Middle frontal gyrus (tissue), 1 donor: ENCODE measurements at regions not wholly inside any gene's neighbourhood (a gene's known extent, or its start where the extent isn't known, plus 50 kb on each side); places are given as distances from the start of the nearest gene placed in this dataset.
"Not testable (repeated sequence)": the region's sequence is repeated elsewhere in the genome, so short reads cannot be mapped to it uniquely, and the experiment has no call there.

Experiments used
- DNase-seq: peaks from one replicate; pipeline ENCODE4 v3.0.0-alpha.2; 2015; ENCODE audit warnings: low spot score; ENCODE audit errors: extremely low spot score

DNA sequence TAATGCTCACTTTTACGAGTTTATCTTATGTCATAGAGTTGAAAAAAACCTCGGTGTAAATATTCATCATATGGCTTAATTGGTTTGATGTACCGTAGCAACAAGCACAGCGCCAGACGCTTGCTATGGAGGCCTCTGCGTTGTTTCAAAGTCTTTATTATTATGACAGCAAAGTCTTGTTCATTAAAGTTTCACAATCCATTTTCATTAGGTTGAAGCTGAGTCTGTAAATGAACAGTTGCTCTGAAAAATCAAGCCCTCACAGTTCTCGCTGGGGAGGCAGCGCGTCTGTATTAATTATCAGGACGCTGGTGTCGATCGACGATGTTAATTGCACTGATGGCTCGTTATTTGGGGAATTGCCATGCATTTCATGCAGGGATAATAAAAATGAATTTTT, 185.6 kb downstream of the INSC start:
- no peak for DNase-seq

DNA sequence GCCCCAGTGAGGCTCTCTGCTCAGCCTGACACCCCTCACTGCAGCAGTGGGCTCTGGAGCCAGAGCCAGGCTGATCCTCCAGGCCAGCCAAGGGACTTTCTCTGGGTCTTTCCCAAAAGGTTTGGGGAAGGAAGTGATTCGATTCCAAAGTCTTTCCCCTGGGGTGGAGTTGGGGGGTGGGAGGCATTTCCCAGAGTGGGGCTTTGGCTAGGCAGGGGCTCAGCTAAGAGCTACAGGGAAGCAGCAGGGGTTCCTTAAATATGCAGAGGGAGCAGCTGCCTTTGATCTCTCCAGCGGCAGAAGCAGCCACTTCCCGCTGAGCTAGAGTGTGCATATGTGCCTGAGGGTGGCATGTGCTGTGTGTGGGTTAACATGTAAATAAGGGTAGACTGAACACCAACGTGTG, 192.9 kb downstream of the INSC start:
- no peak for DNase-seq

DNA sequence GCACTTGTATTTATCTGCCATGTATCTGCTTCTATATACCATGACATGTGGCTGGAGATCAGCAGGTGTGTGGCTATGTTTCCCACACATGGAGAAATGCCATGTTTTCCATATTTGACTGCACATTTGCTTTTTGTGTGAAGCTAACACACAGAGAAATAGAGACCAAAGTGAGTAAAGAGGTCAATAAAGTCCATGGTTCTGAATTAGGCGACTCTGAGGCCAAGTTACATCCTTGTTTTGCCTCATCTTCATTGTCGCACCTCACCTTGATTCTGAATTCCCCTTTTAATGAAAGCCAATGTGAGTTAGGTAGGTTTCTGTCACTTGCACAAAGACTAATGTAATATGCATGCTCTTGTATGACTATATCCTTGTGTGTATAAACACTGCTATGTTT, 194.1 kb downstream of the INSC start:
- DNase-seq, result no peak

DNA sequence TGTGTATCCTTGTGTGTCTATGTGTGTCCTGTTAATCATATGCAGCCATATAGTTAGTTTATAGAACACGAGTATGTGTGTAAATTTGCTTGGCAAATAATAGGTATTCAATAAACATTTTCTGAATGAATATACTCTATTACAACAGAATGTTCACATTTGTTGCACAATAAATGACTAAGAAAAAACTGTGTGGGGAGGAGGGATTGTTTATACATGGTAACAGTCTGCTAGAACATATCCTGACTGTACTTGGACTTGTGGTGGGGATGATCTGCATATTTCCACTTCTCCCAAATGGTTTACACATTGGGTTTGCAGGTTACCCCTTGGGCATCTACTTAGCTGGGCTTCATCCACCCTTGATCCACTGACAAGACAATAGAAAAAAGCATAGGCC, 194.6 kb downstream of the INSC start:
- DNase-seq, result no peak

- no peak for DNase-seq
Measured at GRCh38 chr11:15313862-15314261, 199.1 kb downstream of the INSC start.

GRCh38 chr11:15318814-15319213, 204.1 kb downstream of the INSC start:
- no peak for DNase-seq

DNA sequence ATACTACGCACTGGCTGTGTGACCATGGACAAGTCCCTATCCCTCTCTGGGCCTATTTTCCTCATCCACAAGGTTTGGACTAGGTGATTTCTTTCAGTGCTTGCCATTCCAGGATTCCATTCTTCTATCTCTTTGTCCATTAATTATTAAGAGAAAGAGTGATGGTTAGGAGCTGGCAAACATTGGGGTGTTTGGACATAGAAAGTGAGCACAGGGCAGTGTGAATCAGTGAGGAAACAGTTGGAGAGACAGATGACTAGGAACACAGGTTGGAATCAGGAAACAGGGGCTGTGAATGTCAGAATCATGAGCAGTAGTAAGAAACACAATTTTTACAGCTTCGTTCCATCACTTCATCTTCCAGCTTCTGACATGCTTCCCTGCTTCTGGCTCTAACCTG, 211.8 kb downstream of the INSC start:
- DNase-seq, result no peak

GRCh38 chr11:15327786-15328231, 213.1 kb downstream of the INSC start:
- no peak for DNase-seq

DNA sequence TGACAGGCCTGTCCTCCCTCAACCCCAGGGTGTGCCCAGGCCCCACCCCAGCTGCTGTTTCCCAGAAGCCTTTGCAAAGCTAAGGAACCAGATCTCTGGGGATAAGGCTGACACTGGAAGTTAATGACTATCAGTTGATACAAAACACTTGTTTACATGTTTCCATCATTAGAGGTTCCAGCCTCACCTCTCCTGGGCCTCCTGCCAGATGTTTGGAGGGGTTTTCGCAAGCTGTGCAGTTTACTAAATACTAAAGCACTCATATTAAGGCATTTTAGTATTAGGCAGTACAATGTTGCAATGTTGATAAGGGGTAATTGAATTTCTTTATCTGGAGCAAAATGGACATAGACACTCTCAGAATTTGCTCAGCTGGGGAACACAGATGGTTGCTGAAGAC, 218.7 kb downstream of the INSC start:
- DNase-seq, result no peak

GRCh38 chr11:15334766-15335165, 220.0 kb downstream of the INSC start:
- no peak for DNase-seq

GRCh38 chr11:15336021-15336420, 221.3 kb downstream of the INSC start:
- no peak for DNase-seq

DNA sequence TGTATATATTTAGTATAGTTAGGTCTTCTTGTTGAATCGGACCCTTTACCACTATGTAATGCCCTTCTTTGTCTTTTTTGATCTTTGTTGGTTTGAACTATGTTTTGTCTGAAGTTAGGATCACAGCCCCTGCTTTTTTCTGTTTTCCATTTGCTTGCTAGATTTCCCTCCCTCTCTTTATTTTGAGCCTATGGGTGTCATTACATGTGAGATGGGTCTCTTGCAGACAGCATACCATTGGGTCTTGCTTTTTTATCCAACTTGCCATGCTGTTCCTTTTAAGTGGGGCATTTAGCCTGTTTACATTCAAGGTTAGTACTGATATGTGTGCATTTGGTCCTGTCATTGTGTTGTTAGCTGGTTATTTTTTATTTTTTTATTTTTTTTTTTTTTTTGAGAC, 224.6 kb downstream of the INSC start:
- DNase-seq, result no peak

DNA sequence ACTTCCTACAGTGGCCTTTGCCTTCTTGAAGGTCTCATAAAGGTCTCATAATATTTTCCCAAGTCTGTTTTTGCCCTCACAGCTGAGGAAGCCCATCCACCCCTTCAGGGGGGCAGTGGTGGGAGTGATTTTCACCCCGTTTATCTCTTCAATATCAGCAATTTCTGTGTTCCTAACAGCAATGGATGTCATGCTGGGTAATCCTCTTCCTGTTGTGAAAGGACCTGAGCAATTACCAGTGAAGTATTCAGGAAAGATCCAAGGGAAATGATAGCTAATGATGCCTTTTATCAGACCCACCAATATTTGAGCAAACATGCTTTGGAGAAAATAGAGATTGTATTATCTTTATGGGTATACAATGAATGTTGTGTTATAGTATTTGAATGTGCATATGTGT, 226.9 kb downstream of the INSC start:
- no peak for DNase-seq

DNA sequence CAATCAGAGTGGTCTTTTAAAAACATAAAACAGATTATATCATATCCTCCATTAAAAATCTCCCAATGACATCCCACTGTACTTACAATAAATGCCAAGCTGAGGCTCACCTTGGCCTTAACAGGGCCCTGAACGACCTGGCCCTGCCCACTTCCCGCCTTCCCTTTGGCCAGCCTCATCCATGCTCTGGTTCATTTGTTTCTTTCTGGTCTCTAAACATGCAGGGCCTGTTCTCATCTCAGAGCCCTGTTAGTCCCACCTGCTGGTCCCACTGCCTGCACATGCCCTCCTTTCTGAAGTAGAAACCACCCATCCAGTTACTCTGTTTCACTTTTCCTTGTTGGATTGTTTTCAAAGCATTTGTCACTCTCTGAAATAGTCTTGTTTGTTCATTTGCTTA, 227.4 kb downstream of the INSC start:
- no peak for DNase-seq

GRCh38 chr11:15346907-15347306, 232.2 kb downstream of the INSC start:
- DNase-seq, result no peak

DNA sequence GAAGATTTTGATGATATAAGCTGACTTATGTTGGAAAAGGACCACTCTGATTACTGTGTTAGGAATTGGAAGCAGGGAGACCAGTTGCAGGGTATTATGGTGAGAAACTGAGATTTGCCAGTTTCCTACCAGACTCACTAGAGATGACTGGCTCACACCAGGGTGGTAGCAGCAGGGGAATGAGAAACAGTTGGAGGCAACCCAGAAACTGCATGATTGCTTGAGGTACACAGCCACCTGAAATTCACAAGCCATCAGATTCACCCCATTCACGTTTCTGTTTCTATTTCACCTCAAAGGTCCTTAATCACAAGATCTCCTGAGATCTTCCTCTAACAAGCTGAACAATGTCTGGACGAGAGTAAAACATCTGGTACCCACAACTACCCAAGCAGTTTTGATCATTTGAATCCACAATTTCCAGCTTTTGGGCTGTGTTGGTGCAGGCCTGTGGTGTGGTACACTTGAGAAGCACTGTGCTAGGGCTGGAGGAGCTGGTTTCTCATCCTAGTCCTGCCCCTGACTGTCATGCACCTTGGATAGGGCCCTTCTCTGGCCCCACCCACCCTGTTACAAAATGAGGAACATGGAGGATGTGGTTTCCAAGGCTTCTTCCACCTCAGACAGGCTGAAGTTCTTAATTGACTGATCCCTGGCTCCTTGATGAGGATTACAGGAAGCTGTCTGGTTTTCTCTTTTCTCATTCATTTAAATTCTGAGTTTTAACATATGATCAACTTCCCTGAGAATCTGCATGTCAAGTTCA, 233.4 kb downstream of the INSC start:
- no peak for DNase-seq

DNA sequence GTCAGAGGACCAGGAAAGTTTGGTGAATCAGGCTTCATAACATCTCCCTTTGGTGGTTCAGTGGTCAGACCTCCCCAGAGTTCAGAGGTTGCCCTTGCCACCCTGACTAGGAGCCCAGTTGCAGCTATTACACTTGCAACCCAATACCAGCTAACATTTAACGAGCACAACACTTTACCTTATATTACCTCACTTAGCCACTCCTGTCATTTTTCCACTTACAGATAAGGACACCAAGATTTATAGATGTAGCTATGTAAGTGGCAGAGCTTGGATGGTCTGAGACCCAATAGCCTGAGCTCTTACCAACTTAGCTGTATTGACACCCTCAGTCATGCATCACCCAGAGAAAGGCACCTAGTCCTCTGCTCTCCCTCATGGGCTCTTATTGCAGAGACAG, 234.7 kb downstream of the INSC start:
- no peak for DNase-seq

- no peak for DNase-seq
Measured at GRCh38 chr11:15361316-15361715, 246.6 kb downstream of the INSC start.

DNA sequence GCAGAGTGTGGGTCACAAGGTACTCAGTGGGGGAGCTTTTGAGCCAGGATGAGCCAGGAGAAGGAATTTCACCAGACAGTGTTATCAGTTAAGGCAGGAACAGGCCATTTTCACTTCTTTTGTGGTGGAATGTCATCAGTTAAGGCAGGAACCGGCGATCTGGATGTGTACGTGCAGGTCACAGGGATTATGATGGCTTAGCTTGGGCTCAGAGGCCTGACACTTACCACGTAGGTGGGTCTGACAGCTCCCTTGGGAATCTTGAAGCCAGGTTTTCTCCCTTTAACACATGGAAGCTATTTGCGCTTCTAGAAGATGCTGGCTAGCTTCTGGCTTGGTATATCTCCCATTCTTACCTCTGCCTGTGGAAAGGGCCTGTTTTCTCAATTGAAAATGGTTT, 250.6 kb downstream of the INSC start:
- DNase-seq, result not testable (repeated sequence)

GRCh38 chr11:15367695-15368094, 253.0 kb downstream of the INSC start:
- DNase-seq, result no peak

DNA sequence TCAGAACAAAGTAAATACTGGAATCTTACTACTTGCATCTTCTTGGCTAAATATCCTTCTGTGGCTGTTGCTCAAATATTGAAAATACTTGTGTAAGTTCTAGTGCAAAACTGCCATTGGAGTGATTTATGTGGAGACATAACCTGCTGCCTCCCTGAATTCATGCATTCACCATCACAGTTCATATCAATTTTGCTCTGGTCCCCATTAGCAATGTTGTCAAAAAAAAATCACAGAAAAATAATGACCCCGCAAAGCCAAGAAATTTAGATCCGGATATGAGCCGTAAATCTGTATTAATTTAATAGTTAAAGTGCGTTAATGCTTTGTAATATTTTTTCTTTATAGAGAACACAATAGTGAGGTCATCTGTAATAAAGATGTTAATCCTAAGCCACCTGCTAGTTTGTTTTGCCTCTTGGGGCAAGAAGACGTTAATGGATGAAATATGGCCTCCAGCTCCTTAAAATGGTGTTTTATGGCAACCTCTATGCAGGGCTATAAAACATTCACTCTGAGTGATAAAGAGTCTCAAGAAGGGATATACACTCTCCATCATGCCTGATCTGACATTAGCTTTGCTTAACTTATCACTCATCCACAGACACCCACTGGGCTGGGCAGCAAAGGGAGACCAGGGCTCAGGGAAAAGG, 255.9 kb downstream of the INSC start:
- no peak for DNase-seq

- no peak for DNase-seq
Measured at GRCh38 chr11:15371533-15371932, 256.8 kb downstream of the INSC start.

- DNase-seq, result no peak
Measured at GRCh38 chr11:15374418-15374817, 259.7 kb downstream of the INSC start.
